HepG2 (cell line): ENCODE measurements at regions not wholly inside any gene's neighbourhood (a gene's known extent, or its start where the extent isn't known, plus 50 kb on each side); places are given as distances from the start of the nearest gene placed in this dataset.
"Not testable (repeated sequence)": the region's sequence is repeated elsewhere in the genome, so short reads cannot be mapped to it uniquely, and the experiment has no call there.

Experiments
- ATAC-seq: fragments of 200-7000 bp; cut with Tn5 transposase; 3 replicates; pipeline ENCODE4 v1.9.1; 2020; ENCODE audit warnings: mild to moderate bottlenecking, moderate library complexity
- BruUV-seq: library from RNA; stranded (reverse); fragments of 400-500 nt; replicated peaks from 2 replicates; lab custom pipeline; 2021; lab: Mats Ljungman, UMichigan
- CTCF ChIA-PET: fragments of 300-600 bp; formaldehyde crosslinking; extraction: SDS; loops from one replicate; lab custom pipeline; 2021; ENCODE audit warnings: low total read pairs, inconsistent platforms, low intra/inter-chr PET ratio; lab: Yijun Ruan, JAX
- POLR2A ChIA-PET: fragments of 350-600 bp; sonication (Branson Sonifier 250); formaldehyde crosslinking; loops from one replicate; lab custom pipeline; 2020; ENCODE audit warnings: antibody characterized with exemption, inconsistent platforms; lab: Yijun Ruan, JAX
- DNase-seq: peaks from one replicate; pipeline ENCODE4 v3.0.0-alpha.2; 2015; ENCODE audit warnings: low spot score
- FAIRE-seq: peaks from 3 replicates; lab custom pipeline; 2011; peaks lifted over from hg19 to GRCh38; lab: Jason Lieb, UNC
- H2AFZ ChIP-seq: one replicate; pipeline ENCODE4 v1.6.1; 2011; ENCODE audit warnings: low read length, inconsistent platforms
- H3K27ac ChIP-seq: fragments of 300-600 bp; 3 replicates; pipeline ENCODE4 v1.8.0; 2011; ENCODE audit warnings: mixed run types, mild to moderate bottlenecking, mixed read lengths, low read length, inconsistent platforms; ENCODE audit not compliant: insufficient read depth; ENCODE audit errors: extremely low read length
- H3K27me3 ChIP-seq, 2 experiments: fragments of 200-600 bp in 1 of 2; 2 replicates in 1 of 2; 3 replicates in 1 of 2; pipeline versions ENCODE4 v1.6.0 to v1.8.0; 2011; ENCODE audit warnings: low read length in 2 of 2, mild to moderate bottlenecking in 2 of 2, moderate library complexity in 2 of 2, inconsistent platforms in 1 of 2; ENCODE audit not compliant: insufficient read depth in 2 of 2, control insufficient read depth in 1 of 2
- H3K36me3 ChIP-seq, 2 experiments: fragments of 200-600 bp in 1 of 2; replicated peaks in 1 of 2; 2 replicates in 1 of 2; 3 replicates in 1 of 2; pipeline versions ENCODE4 v1.5.1 to v1.8.0; 2011; ENCODE audit warnings: low read length in 2 of 2, inconsistent platforms in 1 of 2; ENCODE audit not compliant: insufficient read depth in 2 of 2, control insufficient read depth in 1 of 2
- H3K4me1 ChIP-seq: 2 replicates; pipeline ENCODE4 v1.5.1; 2012; ENCODE audit warnings: low read length, inconsistent platforms; ENCODE audit not compliant: insufficient read depth
- H3K4me2 ChIP-seq: 2 replicates; pipeline ENCODE4 v1.6.0; 2011; ENCODE audit warnings: low read depth, low read length, inconsistent platforms
- H3K4me3 ChIP-seq, 3 experiments: fragments of 200-600 bp in 1 of 3; sonication (generic), shearing (Covaris generic) in 1 of 3; replicated peaks in 1 of 3; 2 replicates each; pipeline ENCODE4 v1.5.1; 2011 to 2016; ENCODE audit warnings: low read length in 3 of 3, inconsistent platforms in 2 of 3, low read depth in 2 of 3, mild to moderate bottlenecking in 2 of 3, control low read depth in 1 of 3, mixed read lengths in 1 of 3; ENCODE audit not compliant: insufficient read depth in 1 of 3
- H3K79me2 ChIP-seq: one replicate; pipeline ENCODE4 v1.6.1; 2011; ENCODE audit warnings: low read length, inconsistent platforms; ENCODE audit not compliant: insufficient read depth
- H3K9ac ChIP-seq: 2 replicates; pipeline ENCODE4 v1.6.0; 2011; ENCODE audit warnings: mild to moderate bottlenecking, low read depth, low read length, inconsistent platforms; ENCODE audit not compliant: insufficient read depth
- H3K9me3 ChIP-seq: 2 replicates; pipeline ENCODE4 v1.5.1; 2012; ENCODE audit warnings: mild to moderate bottlenecking, low read length
- H4K20me1 ChIP-seq: 2 replicates; pipeline ENCODE4 v1.6.0; 2011; ENCODE audit warnings: inconsistent platforms, mild to moderate bottlenecking, low read length, moderate library complexity; ENCODE audit not compliant: insufficient read depth
- WGBS: methylation state at CpG from one replicate; pipeline ENCODE4 v1.1.6; 2017; ENCODE audit warnings: low lambda C conversion rate; 5-methylcytosine and 5-hydroxymethylcytosine counted together
- in situ Hi-C: cut with HindIII; loops from 2 replicates; pipeline ENCODE4 v1.10.0; 2017; ENCODE audit warnings: low pct_unique_long_range_greater_than_20kb; ENCODE audit not compliant: extremely low pct_ligation_motif_present
- intact Hi-C: fragments of 100-400 bp; cut with micrococcal nuclease; formaldehyde crosslinking; loops from one replicate; pipeline ENCODE4 v1.10.0; 2022; ENCODE audit not compliant: unreplicated experiment

GRCh38 chr1:838291-838690, 85.4 kb upstream of the SAMD11 start:
- not testable (repeated sequence) for BruUV-seq

GRCh38 chr1:840592-840991, 83.1 kb upstream of the SAMD11 start:
- H4K20me1 ChIP-seq, H3K9ac ChIP-seq, FAIRE-seq, in situ Hi-C loops, ATAC-seq, H3K4me2 ChIP-seq, BruUV-seq, intact Hi-C loops, H3K27ac ChIP-seq, CTCF ChIA-PET, POLR2A ChIA-PET, H3K27me3 ChIP-seq, H3K79me2 ChIP-seq, H3K36me3 ChIP-seq, H2AFZ ChIP-seq, H3K4me3 ChIP-seq, H3K4me1 ChIP-seq, DNase-seq, H3K9me3 ChIP-seq: not testable (repeated sequence)
- 96% methylated on average over 6 of the region's 6 CpGs for WGBS

More at GRCh38 chr1:838291-838690, 85.4 kb upstream of the SAMD11 start:
- intact Hi-C loops, CTCF ChIA-PET, H3K9ac ChIP-seq, DNase-seq, in situ Hi-C loops, H3K27ac ChIP-seq, H3K79me2 ChIP-seq, H4K20me1 ChIP-seq, POLR2A ChIA-PET, FAIRE-seq, H3K4me1 ChIP-seq, H3K4me2 ChIP-seq, ATAC-seq, H3K4me3 ChIP-seq, H3K36me3 ChIP-seq, H3K27me3 ChIP-seq, H2AFZ ChIP-seq, H3K9me3 ChIP-seq: not testable (repeated sequence)
- WGBS: 80% methylated on average over 5 of the region's 5 CpGs

- H3K36me3 ChIP-seq, H3K4me3 ChIP-seq, ATAC-seq, H2AFZ ChIP-seq, H3K9ac ChIP-seq, H3K79me2 ChIP-seq, FAIRE-seq, DNase-seq, H3K9me3 ChIP-seq, H3K4me1 ChIP-seq, BruUV-seq, H3K27me3 ChIP-seq, H4K20me1 ChIP-seq, POLR2A ChIA-PET, H3K4me2 ChIP-seq, intact Hi-C loops, in situ Hi-C loops, H3K27ac ChIP-seq, CTCF ChIA-PET: not testable (repeated sequence)
- WGBS: 84% methylated on average over 10 of the region's 15 CpGs
These were observed 81.9 kb upstream of the SAMD11 start for GRCh38 chr1:841671-842425.

- FAIRE-seq, POLR2A ChIA-PET, CTCF ChIA-PET, ATAC-seq, H3K4me2 ChIP-seq, intact Hi-C loops, in situ Hi-C loops, H3K4me3 ChIP-seq, H3K9me3 ChIP-seq, H3K27me3 ChIP-seq, H3K79me2 ChIP-seq, H2AFZ ChIP-seq, BruUV-seq, H3K4me1 ChIP-seq, DNase-seq, H4K20me1 ChIP-seq, H3K36me3 ChIP-seq, H3K9ac ChIP-seq, H3K27ac ChIP-seq: not testable (repeated sequence)
- WGBS: 97% methylated on average over 10 of the region's 10 CpGs
These were observed 80.9 kb upstream of the SAMD11 start for GRCh38 chr1:842799-843198.
